K562 (cell line): ENCODE measurements at regions not wholly inside any gene's neighbourhood (a gene's known extent, or its start where the extent isn't known, plus 50 kb on each side); places are given as distances from the start of the nearest gene placed in this dataset.

ENCODE experiments used
- ATAC-seq: fragments of 200-7000 bp; cut with Tn5 transposase; 3 replicates; pipeline ENCODE4 v1.9.1; 2020; ENCODE audit warnings: moderate library complexity
- BruUV-seq: library from RNA; stranded (reverse); fragments of 400-500 nt; replicated peaks from 2 replicates; lab custom pipeline; 2021; lab: Mats Ljungman, UMichigan
- CTCF ChIA-PET: fragments of 300-600 bp; formaldehyde crosslinking; extraction: SDS; loops from one replicate; lab custom pipeline; 2021; ENCODE audit warnings: low intra/inter-chr PET ratio; lab: Yijun Ruan, JAX
- POLR2A ChIA-PET: fragments of 300-600, 350-650 bp; sonication (Branson Sonifier 250); formaldehyde crosslinking; extraction: SDS; loops from one replicate; lab custom pipeline; 2021; ENCODE audit warnings: antibody characterized with exemption, inconsistent platforms; lab: Yijun Ruan, JAX
- DNase-seq, 4 experiments: peaks; one replicate each; pipeline versions ENCODE4 v3.0.0 to v3.0.0-alpha.2; 2011 to 2018; ENCODE audit warnings: low spot score in 3 of 4, mixed read lengths in 3 of 4; ENCODE audit errors: extremely low read depth in 1 of 4
- FAIRE-seq: peaks from 2 replicates; lab custom pipeline; 2011; peaks lifted over from hg19 to GRCh38; lab: Jason Lieb, UNC
- H2AFZ ChIP-seq: 2 replicates; pipeline ENCODE4 v1.6.0; 2011; ENCODE audit warnings: low read depth, low read length, control low read depth, inconsistent platforms
- H3K27ac ChIP-seq: fragments of 200-600 bp; 3 replicates; pipeline ENCODE4 v1.8.0; 2011; ENCODE audit warnings: low read depth, mild to moderate bottlenecking, control low read depth, inconsistent platforms, low read length, moderate library complexity, mixed read lengths; ENCODE audit errors: extremely low read depth
- H3K27me3 ChIP-seq, 2 experiments: fragments of 300-600 bp in 1 of 2; 2 replicates in 1 of 2; 3 replicates in 1 of 2; pipeline versions ENCODE4 v1.6.0 to v1.8.0; 2011; ENCODE audit warnings: inconsistent platforms in 2 of 2, low read length in 2 of 2, mild to moderate bottlenecking in 1 of 2, mixed read lengths in 1 of 2, moderate library complexity in 1 of 2; ENCODE audit not compliant: control insufficient read depth in 2 of 2, insufficient read depth in 2 of 2
- H3K36me3 ChIP-seq: fragments of 300-600 bp; 3 replicates; pipeline ENCODE4 v1.8.0; 2011; ENCODE audit warnings: mild to moderate bottlenecking, low read length, inconsistent platforms; ENCODE audit not compliant: control insufficient read depth, insufficient read depth
- H3K4me1 ChIP-seq, 2 experiments: fragments of 200-600 bp in 1 of 2; replicated peaks in 1 of 2; 2 replicates in 1 of 2; 3 replicates in 1 of 2; pipeline versions ENCODE4 v1.5.1 to v1.8.0; 2011; ENCODE audit warnings: inconsistent platforms in 2 of 2, low read length in 2 of 2, mild to moderate bottlenecking in 1 of 2, mixed read lengths in 1 of 2, moderate library complexity in 1 of 2; ENCODE audit not compliant: control insufficient read depth in 2 of 2, insufficient read depth in 2 of 2
- H3K4me2 ChIP-seq: 2 replicates; pipeline ENCODE4 v1.6.1; 2011; ENCODE audit warnings: low read length, control low read depth, inconsistent platforms, mixed read lengths; ENCODE audit not compliant: insufficient read depth
- H3K4me3 ChIP-seq: fragments of 200-600 bp; sonication (generic), shearing (Covaris generic); 2 replicates; pipeline ENCODE4 v1.5.1; 2016; ENCODE audit warnings: control low read depth, inconsistent platforms
- H3K79me2 ChIP-seq: fragments of 200-600 bp; 3 replicates; pipeline ENCODE4 v1.8.0; 2011; ENCODE audit warnings: low read length, inconsistent platforms; ENCODE audit not compliant: control insufficient read depth, insufficient read depth
- H3K9ac ChIP-seq, 2 experiments: 2 replicates each; pipeline versions ENCODE4 v1.6.0 to v1.6.1; 2011; ENCODE audit warnings: low read depth in 2 of 2, low read length in 2 of 2, control low read depth in 1 of 2, inconsistent platforms in 1 of 2, mild to moderate bottlenecking in 1 of 2, mixed read lengths in 1 of 2; ENCODE audit not compliant: insufficient read depth in 1 of 2
- H3K9me1 ChIP-seq: one replicate; pipeline ENCODE4 v1.6.0; 2011; ENCODE audit warnings: inconsistent platforms, mild to moderate bottlenecking, low read length, moderate library complexity; ENCODE audit not compliant: control insufficient read depth, insufficient read depth
- H3K9me3 ChIP-seq: replicated peaks from 2 replicates; pipeline ENCODE4 v1.5.1; 2011; ENCODE audit warnings: low read depth, low read length, inconsistent platforms; ENCODE audit not compliant: control insufficient read depth, insufficient read depth
- H4K20me1 ChIP-seq: replicated peaks from 2 replicates; pipeline ENCODE4 v1.6.1; 2011; ENCODE audit warnings: low read length, inconsistent platforms, mixed read lengths; ENCODE audit not compliant: control insufficient read depth, insufficient read depth
- ARID2 ChIP-seq: fragments of 450-650 bp; IDR thresholded peaks from 2 replicates; pipeline ENCODE4 v1.6.1; 2017; ENCODE audit warnings: antibody characterized with exemption, mild to moderate bottlenecking
- ATF3 ChIP-seq, 2 experiments: fragments of 450-650 bp in 1 of 2; sonication (generic) in 1 of 2; formaldehyde crosslinking in 1 of 2; IDR thresholded peaks in 1 of 2; conservative IDR thresholded peaks in 1 of 2; 2 replicates each; pipeline versions ENCODE4 v1.6.1 to v1.8.1; 2016 to 2023; ENCODE audit warnings: mild to moderate bottlenecking in 2 of 2, moderate library complexity in 2 of 2, inconsistent platforms in 1 of 2, missing genetic modification reagents in 1 of 2
- HDAC2 ChIP-seq: fragments of 450-650 bp; IDR thresholded peaks from 2 replicates; pipeline ENCODE4 v1.6.1; 2016; ENCODE audit warnings: mild to moderate bottlenecking
- IRF2 ChIP-seq: sonication (generic); formaldehyde crosslinking; IDR thresholded peaks from 2 replicates; pipeline ENCODE4 v1.8.1; 2022; ENCODE audit warnings: mild to moderate bottlenecking, missing genetic modification reagents
- MED1 ChIP-seq: sonication (generic); formaldehyde crosslinking; IDR thresholded peaks from 2 replicates; pipeline ENCODE4 v1.8.1; 2023; ENCODE audit warnings: missing genetic modification reagents, borderline replicate concordance
- NFE2L1 ChIP-seq: fragments of 450-650 bp; IDR thresholded peaks from 2 replicates; pipeline ENCODE4 v1.6.1; 2016; ENCODE audit warnings: missing genetic modification characterization, low read depth, mild to moderate bottlenecking, missing compliant biosample characterization, moderate library complexity, borderline replicate concordance
- NFYB ChIP-seq: IDR thresholded peaks from 2 replicates; pipeline ENCODE4 v1.6.1; 2011; ENCODE audit warnings: mild to moderate bottlenecking, moderate library complexity; ENCODE audit not compliant: insufficient read length; ENCODE audit errors: extremely low read depth
- PTRF ChIP-seq: fragments of 450-650 bp; IDR thresholded peaks from 2 replicates; pipeline ENCODE4 v1.6.1; 2016; ENCODE audit warnings: mild to moderate bottlenecking, missing genetic modification characterization, missing compliant biosample characterization
- RFX1 ChIP-seq: fragments of 450-650 bp; IDR thresholded peaks from 2 replicates; pipeline ENCODE4 v1.6.1; 2016; ENCODE audit warnings: mild to moderate bottlenecking, moderate library complexity
- RNF2 ChIP-seq: sonication (generic); IDR thresholded peaks from 2 replicates; pipeline ENCODE4 v1.6.1; 2016
- ZFP30 ChIP-seq: fragments of 250-450 bp; sonication (Bioruptor Pico); IDR thresholded peaks from 2 replicates; pipeline ENCODE4 v1.8.0; 2022; ENCODE audit warnings: moderate library complexity, mild to moderate bottlenecking, inconsistent platforms, borderline replicate concordance
- ZNF165 ChIP-seq: fragments of 250-450 bp; sonication (Bioruptor Pico); IDR thresholded peaks from 2 replicates; pipeline ENCODE4 v1.4.0; 2020; ENCODE audit warnings: borderline replicate concordance
- ZNF77 ChIP-seq: fragments of 250-450 bp; sonication (Bioruptor Pico); IDR thresholded peaks from 2 replicates; pipeline ENCODE4 v1.5.0; 2020
- WGBS: fragments of 100-300 bp; shearing (Covaris generic); methylation state at CpG from one replicate; pipeline ENCODE4 v1.1.6; 2016; ENCODE audit warnings: low coverage, mixed read lengths; ENCODE audit not compliant: insufficient coverage; ENCODE audit errors: missing lambda C conversion rate; 5-methylcytosine and 5-hydroxymethylcytosine counted together
- in situ Hi-C: fragments of 300-500 bp; cut with MboI; formaldehyde crosslinking; loops from 4 replicates; pipeline ENCODE4 v1.15.0; 2018; ENCODE audit warnings: inconsistent platforms, mixed read lengths
- intact Hi-C: fragments of 100-400 bp; cut with micrococcal nuclease; formaldehyde crosslinking; loops from 2 replicates; pipeline ENCODE4 v1.14.2; 2022
- TF ChIP-seq, protein P1 (sequence below): fragments of 250-450 bp; sonication (Bioruptor Pico); IDR thresholded peaks from 2 replicates; pipeline ENCODE4 v1.4.0; 2020; ENCODE audit warnings: mild to moderate bottlenecking

- 0% methylated on average over 3 of the region's 3 CpGs for WGBS
- no peak for DNase-seq
- POLR2A ChIA-PET: no interaction called here
- H3K27me3 ChIP-seq: no peaks in the 10 kb centered on the region
- no peaks in the 10 kb centered on the region for H3K9me3 ChIP-seq
- H3K27ac ChIP-seq: no peak overlapping the region
- no peak for ATAC-seq
- CTCF ChIA-PET: no interaction called here
- H3K4me1 ChIP-seq: no peaks in the 10 kb centered on the region
- no peak overlapping the region for H3K9ac ChIP-seq
- H3K9me1 ChIP-seq: no peaks in the 10 kb centered on the region
- no peaks in the 10 kb centered on the region for H4K20me1 ChIP-seq
- BruUV-seq: no TSS peak
- no peak overlapping the region for H2AFZ ChIP-seq
- FAIRE-seq: no peak
- TF ChIP-seq MED1: no peak
- TF ChIP-seq RFX1: peak; percentile 49
- intact Hi-C loops: no loop called here
- H3K79me2 ChIP-seq: no peaks in the 10 kb centered on the region
- no peak overlapping the region for H3K4me3 ChIP-seq
- in situ Hi-C loops: no loop called here
- H3K36me3 ChIP-seq: no peaks in the 10 kb centered on the region
- no peak overlapping the region for H3K4me2 ChIP-seq
Observed at GRCh38 chr13:34502621-34503020, 439.4 kb upstream of the NBEA start.

DNA sequence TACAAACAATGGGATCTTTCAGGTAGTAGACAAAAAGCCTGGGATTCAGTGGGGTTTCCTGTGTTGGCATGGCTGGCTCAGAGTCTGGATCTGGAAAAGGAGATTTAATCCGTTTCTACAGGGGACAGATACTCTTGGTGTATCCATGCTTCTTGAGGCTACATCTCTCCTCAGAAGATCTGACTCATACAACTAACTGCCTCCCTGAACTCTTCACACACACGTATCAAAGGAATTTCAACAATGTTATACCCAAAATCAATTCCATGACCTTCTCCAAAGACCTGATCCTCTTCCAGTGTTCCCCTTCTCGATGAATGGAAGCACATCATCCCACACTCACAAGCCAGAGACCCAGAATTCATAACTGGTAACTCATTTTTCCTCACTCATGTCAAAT, 435.3 kb upstream of the NBEA start:
- in situ Hi-C loops: no loop called here
- H3K36me3 ChIP-seq: no peaks in the 10 kb centered on the region
- no peaks in the 10 kb centered on the region for H3K79me2 ChIP-seq
- ChIA-PET POLR2A (no interaction called here), CTCF (no interaction called here)
- H2AFZ ChIP-seq: no peak overlapping the region
- H3K4me1 ChIP-seq: no peaks in the 10 kb centered on the region
- H3K9me1 ChIP-seq: no peaks in the 10 kb centered on the region
- no peak overlapping the region for H3K4me3 ChIP-seq
- H3K27ac ChIP-seq: no peak overlapping the region
- DNase-seq (no peak), FAIRE-seq (no peak), ATAC-seq (no peak)
- H3K27me3 ChIP-seq: no peaks in the 10 kb centered on the region
- H3K9ac ChIP-seq: no peak overlapping the region
- H3K4me2 ChIP-seq: no peak overlapping the region
- WGBS: 0% methylated on average over 2 of the region's 3 CpGs
- no TSS peak for BruUV-seq
- intact Hi-C loops: no loop called here
- H4K20me1 ChIP-seq: no peaks in the 10 kb centered on the region
- H3K9me3 ChIP-seq: no peaks in the 10 kb centered on the region
- no peak for TF ChIP-seq PTRF (tag)
- no peak for TF ChIP-seq RNF2
- TF ChIP-seq ZNF165 (CRISPR knock-in tag): no peak
- TF ChIP-seq ZFP30 (CRISPR knock-in tag): no peak
- no peak for TF ChIP-seq ARID2
- TF ChIP-seq ATF3 (IDR thresholded peaks at IDR 0.05): no peak
- no peak for TF ChIP-seq ATF3 (CRISPR knock-in tag; conservative IDR thresholded peaks at IDR 0.05)
- no peak for TF ChIP-seq NFYB
- no peak for TF ChIP-seq NFE2L1 (tag)
- no peak for TF ChIP-seq RFX1
- TF ChIP-seq, protein P1, sequence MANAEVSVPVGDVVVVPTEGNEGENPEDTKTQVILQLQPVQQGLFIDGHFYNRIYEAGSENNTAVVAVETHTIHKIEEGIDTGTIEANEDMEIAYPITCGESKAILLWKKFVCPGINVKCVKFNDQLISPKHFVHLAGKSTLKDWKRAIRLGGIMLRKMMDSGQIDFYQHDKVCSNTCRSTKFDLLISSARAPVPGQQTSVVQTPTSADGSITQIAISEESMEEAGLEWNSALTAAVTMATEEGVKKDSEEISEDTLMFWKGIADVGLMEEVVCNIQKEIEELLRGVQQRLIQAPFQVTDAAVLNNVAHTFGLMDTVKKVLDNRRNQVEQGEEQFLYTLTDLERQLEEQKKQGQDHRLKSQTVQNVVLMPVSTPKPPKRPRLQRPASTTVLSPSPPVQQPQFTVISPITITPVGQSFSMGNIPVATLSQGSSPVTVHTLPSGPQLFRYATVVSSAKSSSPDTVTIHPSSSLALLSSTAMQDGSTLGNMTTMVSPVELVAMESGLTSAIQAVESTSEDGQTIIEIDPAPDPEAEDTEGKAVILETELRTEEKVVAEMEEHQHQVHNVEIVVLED (CRISPR knock-in tag): no peak
- TF ChIP-seq HDAC2: no peak
- TF ChIP-seq ZNF77 (CRISPR knock-in tag): no peak
- no peak for TF ChIP-seq IRF2 (CRISPR knock-in tag)
